ENCODE measurements at regions not wholly inside any gene's neighbourhood (a gene's known extent, or its start where the extent isn't known, plus 50 kb on each side); places are given as distances from the start of the nearest gene placed in this dataset.
"Not testable (repeated sequence)": the region's sequence is repeated elsewhere in the genome, so short reads cannot be mapped to it uniquely, and the experiment has no call there.

DNA sequence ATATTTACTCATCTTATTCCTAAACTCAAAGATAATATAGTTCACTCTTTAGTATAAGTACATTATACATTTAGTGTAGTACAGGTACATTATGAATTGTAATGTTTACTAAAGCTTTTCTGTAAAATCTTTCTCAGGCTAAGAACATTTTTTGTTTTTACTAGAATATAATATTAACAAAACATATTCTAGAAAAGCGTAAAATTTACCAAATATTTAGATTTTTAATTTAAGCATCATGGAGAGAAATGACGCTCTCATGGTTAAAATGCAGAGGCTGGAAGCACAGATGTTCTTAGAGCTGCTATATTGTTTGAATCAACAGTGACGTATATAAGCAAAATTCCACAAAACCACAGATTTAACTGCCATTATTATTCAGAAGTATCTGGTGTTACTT is 54.7 kb upstream of the NBPF15 start:
- DNase-seq (ENCODE audit: low read depth); H3K4me3 ChIP-seq (ENCODE audit: low read depth, low read length): not testable (repeated sequence)

DNA sequence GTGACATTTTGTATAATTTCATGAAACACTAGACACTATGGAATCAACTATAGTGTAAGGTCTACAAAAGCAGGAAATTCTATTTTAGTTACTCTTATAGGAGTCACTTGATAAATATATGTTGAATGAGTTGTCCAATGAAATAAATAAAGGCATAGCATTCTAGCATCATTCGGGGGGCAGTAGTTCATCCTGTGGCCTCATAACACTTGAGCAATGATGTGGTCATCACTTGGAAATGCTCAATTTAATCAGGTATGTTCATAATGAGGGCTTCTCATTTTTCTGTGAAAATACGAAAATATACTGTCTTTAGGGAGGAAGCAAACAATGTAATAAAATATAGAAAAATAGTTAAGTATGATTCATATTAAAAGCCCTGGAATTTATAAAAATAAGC is 55.4 kb upstream of the NBPF15 start:
- not testable (repeated sequence) for DNase-seq (ENCODE audit: low read depth); H3K4me3 ChIP-seq (ENCODE audit: low read depth, low read length)

DNA sequence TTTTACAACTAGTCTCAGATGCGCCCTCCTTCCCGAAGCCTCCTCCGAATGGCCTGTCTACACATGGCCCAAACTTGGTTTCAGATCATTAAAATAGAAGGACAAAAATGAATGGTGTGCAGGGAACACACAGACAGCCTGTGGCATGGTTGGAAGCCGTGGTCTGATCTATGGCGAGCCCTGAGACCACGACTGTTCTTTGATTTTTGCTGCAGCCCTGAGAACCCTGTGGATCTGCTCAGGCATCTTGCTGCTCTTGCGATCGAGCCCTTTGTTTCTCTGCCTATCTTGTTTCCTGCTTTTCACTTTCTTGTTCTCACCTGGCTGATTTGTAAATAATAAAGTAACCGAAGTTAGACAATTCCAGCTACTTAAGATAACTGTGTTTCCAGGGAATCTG is 57.0 kb upstream of the NBPF15 start:
- not testable (repeated sequence) for DNase-seq (ENCODE audit: low read depth); H3K4me3 ChIP-seq (ENCODE audit: low read depth, low read length)

GRCh38 chr1:144519528-144520189 is 58.2 kb upstream of the NBPF15 start:
- DNase-seq (ENCODE audit: low read depth); H3K4me3 ChIP-seq (ENCODE audit: low read depth, low read length): not testable (repeated sequence)

DNA sequence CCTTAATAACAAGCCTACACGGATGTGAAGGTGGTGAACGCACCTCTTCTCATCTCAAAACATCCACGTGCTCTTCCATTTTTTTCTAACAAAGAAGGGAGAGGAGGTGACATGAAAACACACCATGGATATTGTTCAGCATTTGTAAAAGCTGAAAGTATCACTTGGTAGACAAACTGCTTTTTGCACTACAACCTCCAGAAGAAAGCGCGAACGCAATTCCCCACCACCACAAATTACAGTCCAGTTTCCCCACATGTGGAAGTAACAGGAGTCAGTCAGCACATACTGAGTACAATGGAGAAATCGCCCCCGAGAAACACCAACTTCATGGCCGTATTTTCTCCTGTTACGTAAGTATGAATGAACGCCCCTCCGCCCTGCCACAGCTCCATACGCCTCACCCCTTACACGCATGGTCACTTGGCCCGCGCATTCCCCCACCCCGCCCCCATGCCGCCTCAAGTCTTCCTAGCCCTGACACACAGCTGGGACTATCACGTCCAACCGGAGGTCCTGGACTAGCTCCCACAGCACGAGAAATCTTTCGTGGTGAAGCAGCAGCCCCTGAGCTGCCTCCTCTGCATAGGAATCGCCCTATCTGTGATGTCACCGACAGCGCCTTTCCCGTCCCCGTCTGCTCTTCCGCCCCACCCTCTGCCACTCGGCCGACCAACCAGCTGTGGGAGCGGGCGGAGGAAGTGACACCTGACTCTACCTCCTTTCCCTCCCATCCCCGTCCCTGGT is 62.4 kb upstream of the NBPF15 start:
- H3K4me3 ChIP-seq (ENCODE audit: low read depth, low read length) = not testable (repeated sequence)
- DNase-seq (ENCODE audit: low read depth) = peak; percentile 64
- TF ChIP-seq POLR2A (IDR thresholded peaks at IDR 0.05; ENCODE audit: extremely low read depth, insufficient read length) = peak; percentile 50

DNA sequence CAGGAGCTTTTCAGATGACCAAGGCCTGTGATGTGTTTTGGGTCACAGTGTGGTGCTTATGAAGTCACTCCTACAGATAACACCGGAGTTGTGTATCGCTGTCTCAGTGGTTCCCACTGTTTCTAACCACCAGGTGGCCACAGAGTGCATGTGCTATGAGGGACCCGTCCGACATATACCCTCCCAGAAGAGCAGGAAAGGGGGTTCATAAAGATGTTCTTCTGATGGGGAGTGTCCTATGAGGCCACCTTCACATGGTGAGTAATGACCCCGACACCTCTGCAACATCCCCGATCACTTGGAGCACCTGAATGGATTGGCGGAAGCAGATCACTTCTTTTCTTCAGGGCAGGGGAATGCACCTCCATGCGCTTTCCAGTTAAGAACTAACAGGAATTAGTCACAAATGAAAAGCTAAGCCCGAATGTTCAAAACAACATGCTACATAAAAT is 60.5 kb upstream of the PPIAL4F start:
- not testable (repeated sequence) for H3K4me3 ChIP-seq (ENCODE audit: low read depth, low read length); DNase-seq (ENCODE audit: low read depth)
- TF ChIP-seq, protein P1, sequence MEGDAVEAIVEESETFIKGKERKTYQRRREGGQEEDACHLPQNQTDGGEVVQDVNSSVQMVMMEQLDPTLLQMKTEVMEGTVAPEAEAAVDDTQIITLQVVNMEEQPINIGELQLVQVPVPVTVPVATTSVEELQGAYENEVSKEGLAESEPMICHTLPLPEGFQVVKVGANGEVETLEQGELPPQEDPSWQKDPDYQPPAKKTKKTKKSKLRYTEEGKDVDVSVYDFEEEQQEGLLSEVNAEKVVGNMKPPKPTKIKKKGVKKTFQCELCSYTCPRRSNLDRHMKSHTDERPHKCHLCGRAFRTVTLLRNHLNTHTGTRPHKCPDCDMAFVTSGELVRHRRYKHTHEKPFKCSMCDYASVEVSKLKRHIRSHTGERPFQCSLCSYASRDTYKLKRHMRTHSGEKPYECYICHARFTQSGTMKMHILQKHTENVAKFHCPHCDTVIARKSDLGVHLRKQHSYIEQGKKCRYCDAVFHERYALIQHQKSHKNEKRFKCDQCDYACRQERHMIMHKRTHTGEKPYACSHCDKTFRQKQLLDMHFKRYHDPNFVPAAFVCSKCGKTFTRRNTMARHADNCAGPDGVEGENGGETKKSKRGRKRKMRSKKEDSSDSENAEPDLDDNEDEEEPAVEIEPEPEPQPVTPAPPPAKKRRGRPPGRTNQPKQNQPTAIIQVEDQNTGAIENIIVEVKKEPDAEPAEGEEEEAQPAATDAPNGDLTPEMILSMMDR (IDR thresholded peaks at IDR 0.05; ENCODE audit: low read depth, low read length) = peak; percentile 8

DNA sequence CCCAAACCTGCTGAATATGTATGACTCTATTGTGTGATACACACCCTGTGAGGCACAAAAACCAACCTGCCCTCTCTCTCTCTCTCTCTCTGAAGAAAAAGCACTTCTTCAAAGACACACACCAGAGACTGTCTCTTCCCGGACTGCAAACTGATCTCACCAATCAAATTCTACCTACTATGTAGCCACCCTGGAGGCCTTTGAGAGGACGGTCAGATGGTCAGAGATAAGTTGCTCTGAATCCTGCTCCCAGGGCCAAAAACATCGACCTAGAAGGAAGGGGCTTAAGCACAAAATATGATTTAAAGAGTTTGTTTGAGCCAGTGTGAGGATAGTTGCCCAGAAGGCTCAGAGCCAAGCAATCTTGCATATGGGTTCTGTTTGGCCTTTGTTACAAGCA is 59.2 kb upstream of the PPIAL4F start:
- H3K4me3 ChIP-seq (ENCODE audit: low read depth, low read length); DNase-seq (ENCODE audit: low read depth): not testable (repeated sequence)

- H3K4me3 ChIP-seq (ENCODE audit: low read depth, low read length); DNase-seq (ENCODE audit: low read depth): not testable (repeated sequence)
Observed at GRCh38 chr1:144534286-144534685, 58.4 kb upstream of the PPIAL4F start.

DNA sequence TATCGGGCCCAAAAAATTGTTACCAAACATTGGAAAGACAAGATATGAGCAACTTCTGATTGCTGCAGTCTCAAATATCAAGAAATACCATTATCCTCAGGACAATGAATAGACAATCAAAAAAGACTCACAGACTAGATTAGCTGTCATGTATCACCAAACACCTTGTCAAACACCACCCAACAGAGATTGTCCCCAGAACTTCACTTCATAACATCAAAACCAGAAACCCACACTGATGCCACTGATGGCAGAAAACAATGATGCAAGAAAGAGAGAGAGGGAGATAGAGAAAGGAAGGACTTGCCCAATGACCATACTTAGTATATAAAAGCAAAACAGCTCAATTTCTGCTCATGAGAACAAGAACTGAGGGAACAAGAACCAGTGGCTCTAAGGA is 56.0 kb upstream of the PPIAL4F start:
- DNase-seq (ENCODE audit: low read depth); H3K4me3 ChIP-seq (ENCODE audit: low read depth, low read length): not testable (repeated sequence)

- DNase-seq (ENCODE audit: low read depth); H3K4me3 ChIP-seq (ENCODE audit: low read depth, low read length): not testable (repeated sequence)
Observed at GRCh38 chr1:144537234-144537633, 55.5 kb upstream of the PPIAL4F start.

DNA sequence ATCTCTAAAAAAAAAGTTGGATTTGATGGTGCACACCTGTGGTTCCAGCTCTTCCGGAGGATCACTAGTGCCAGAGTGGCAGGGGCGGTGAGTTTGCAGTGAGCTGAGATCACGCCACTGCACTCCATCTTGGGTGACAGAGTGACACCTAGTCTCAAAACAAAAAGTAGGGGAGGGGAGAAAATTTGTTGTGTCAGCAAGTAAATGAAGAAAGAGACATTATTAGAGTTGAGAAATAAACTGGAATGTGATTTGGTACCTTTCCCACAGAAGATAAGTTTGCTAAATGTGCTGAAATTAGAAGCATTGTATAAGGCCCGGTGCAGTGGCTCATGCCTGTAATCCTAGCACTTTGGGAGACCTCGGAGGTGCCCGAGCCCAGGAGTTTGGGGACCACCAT is 54.0 kb upstream of the PPIAL4F start:
- not testable (repeated sequence) for DNase-seq (ENCODE audit: low read depth); H3K4me3 ChIP-seq (ENCODE audit: low read depth, low read length)

DNA sequence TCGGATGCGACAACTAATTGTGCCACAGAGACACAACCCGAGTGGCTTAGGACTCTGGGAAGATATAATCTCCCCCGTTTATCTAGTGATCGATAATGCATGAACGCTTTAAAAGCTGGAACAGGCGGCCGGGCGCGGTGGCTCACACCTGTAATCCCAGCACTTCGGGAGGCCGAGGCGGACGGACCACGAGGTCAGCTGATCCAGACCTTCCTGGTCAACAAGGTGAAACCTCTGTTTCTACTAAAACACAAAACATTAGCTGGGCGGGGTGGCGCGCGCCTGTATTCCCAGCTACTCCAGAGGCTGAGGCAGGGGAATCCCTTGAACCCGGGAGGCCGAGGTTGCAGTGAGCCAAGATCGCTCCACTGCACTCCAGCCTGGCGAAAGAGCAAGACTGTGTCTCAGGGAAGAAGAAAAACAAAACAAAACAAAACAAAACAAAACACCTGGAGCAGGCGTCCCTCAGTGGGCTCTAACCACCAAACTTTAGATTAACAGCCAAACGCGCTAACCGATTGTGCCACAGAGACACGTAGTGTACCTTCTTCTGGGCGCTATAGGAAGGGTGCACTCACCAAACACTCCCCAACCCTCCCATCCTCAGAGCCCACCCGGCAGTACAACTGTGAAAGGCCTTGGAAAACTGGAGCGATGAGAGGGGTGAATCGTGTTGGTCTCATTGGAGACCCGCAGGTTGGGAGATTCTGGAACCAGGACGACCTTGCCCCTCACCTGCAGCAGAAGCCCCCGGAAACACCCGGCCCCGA is 53.3 kb upstream of the PPIAL4F start:
- not testable (repeated sequence) for DNase-seq (ENCODE audit: low read depth); H3K4me3 ChIP-seq (ENCODE audit: low read depth, low read length)
